WTC11 (cell line): ENCODE measurements at regions not wholly inside any gene's neighbourhood (a gene's known extent, or its start where the extent isn't known, plus 50 kb on each side); places are given as distances from the start of the nearest gene placed in this dataset.

ENCODE experiments used
- ATAC-seq: fragments of 200-7000 bp; cut with Tn5 transposase; 2 replicates; pipeline ENCODE4 v1.10.0; 2021; ENCODE audit warnings: mild to moderate bottlenecking, moderate library complexity
- CTCF ChIA-PET: fragments of 300-600 bp; sonication (Branson Sonifier 250); formaldehyde crosslinking; loops from one replicate; lab custom pipeline; 2021; ENCODE audit warnings: antibody characterized with exemption; lab: Charles Lee
- POLR2A ChIA-PET: fragments of 350-600 bp; sonication (Branson Sonifier 250); formaldehyde crosslinking; loops from one replicate; lab custom pipeline; 2021; ENCODE audit warnings: antibody characterized with exemption; lab: Charles Lee
- DNase-seq: peaks from one replicate; pipeline ENCODE4 v3.0.0; 2021; ENCODE audit warnings: low spot score
- H3K27ac Mint-ChIP-seq: 2 replicates; pipeline ENCODE4 v1.8.0; 2021; ENCODE audit warnings: mixed read lengths
- H3K27me3 Mint-ChIP-seq: 2 replicates; pipeline ENCODE4 v1.8.0; 2021; ENCODE audit warnings: low read depth, mild to moderate bottlenecking, moderate library complexity, mixed read lengths
- H3K36me3 Mint-ChIP-seq: 2 replicates; pipeline ENCODE4 v1.8.0; 2021; ENCODE audit warnings: mixed read lengths
- H3K4me1 Mint-ChIP-seq: 2 replicates; pipeline ENCODE4 v1.8.0; 2022; ENCODE audit warnings: mixed read lengths
- H3K4me3 Mint-ChIP-seq: 2 replicates; pipeline ENCODE4 v1.8.0; 2021; ENCODE audit warnings: mild to moderate bottlenecking, moderate library complexity, mixed read lengths
- H3K9me3 Mint-ChIP-seq: 2 replicates; pipeline ENCODE4 v1.8.0; 2021; ENCODE audit warnings: mixed read lengths
- CREB1 ChIP-seq: sonication (generic); formaldehyde crosslinking; IDR thresholded peaks from 2 replicates; pipeline ENCODE4 v1.8.0; 2023; ENCODE audit warnings: mild to moderate bottlenecking, missing genetic modification reagents
- ELF4 ChIP-seq: sonication (generic); formaldehyde crosslinking; IDR thresholded peaks from 2 replicates; pipeline ENCODE4 v1.8.1; 2022; ENCODE audit warnings: low read depth, mild to moderate bottlenecking, moderate library complexity, missing genetic modification reagents
- ETV6 ChIP-seq: sonication (generic); formaldehyde crosslinking; IDR thresholded peaks from 2 replicates; pipeline ENCODE4 v1.8.1; 2022; ENCODE audit warnings: mild to moderate bottlenecking, missing genetic modification reagents
- NFYB ChIP-seq: sonication (generic); formaldehyde crosslinking; conservative IDR thresholded peaks from 2 replicates; pipeline ENCODE4 v1.8.0; 2022; ENCODE audit warnings: low read depth, missing genetic modification reagents
- SMAD3 ChIP-seq: sonication (generic); formaldehyde crosslinking; IDR thresholded peaks from 2 replicates; pipeline ENCODE4 v1.8.0; 2022; ENCODE audit warnings: missing genetic modification reagents, mild to moderate bottlenecking, borderline replicate concordance
- TCF7 ChIP-seq: sonication (generic); formaldehyde crosslinking; IDR thresholded peaks from 2 replicates; pipeline ENCODE4 v1.8.0; 2022; ENCODE audit warnings: mild to moderate bottlenecking, low read depth, missing genetic modification reagents, moderate library complexity
- ZNF121 ChIP-seq: sonication (generic); formaldehyde crosslinking; IDR thresholded peaks from 2 replicates; pipeline ENCODE4 v1.8.0; 2023; ENCODE audit warnings: missing genetic modification reagents
- TF ChIP-seq, protein P1 (sequence below): sonication (generic); formaldehyde crosslinking; IDR thresholded peaks from 2 replicates; pipeline ENCODE4 v1.8.0; 2022; ENCODE audit warnings: mild to moderate bottlenecking, missing genetic modification reagents
- TF ChIP-seq, protein P2 (sequence below): fragments of 200-600 bp; IDR thresholded peaks from 2 replicates; pipeline ENCODE4 v1.8.0; 2022; ENCODE audit warnings: antibody characterized with exemption
- TF ChIP-seq, protein P3 (sequence below): sonication (generic); formaldehyde crosslinking; conservative IDR thresholded peaks from 2 replicates; pipeline ENCODE4 v1.8.1; 2023; ENCODE audit warnings: mild to moderate bottlenecking, low read depth, missing genetic modification reagents, moderate library complexity
- TF ChIP-seq, protein P4 (sequence below): sonication (generic); formaldehyde crosslinking; IDR thresholded peaks from 2 replicates; pipeline ENCODE4 v1.8.0; 2022; ENCODE audit warnings: mild to moderate bottlenecking, missing genetic modification reagents
- TF ChIP-seq, protein P5 (sequence below): sonication (generic); formaldehyde crosslinking; IDR thresholded peaks from 2 replicates; pipeline ENCODE4 v1.8.1; 2022; ENCODE audit warnings: mild to moderate bottlenecking, moderate library complexity, missing genetic modification reagents
- TF ChIP-seq, protein P6 (sequence below): sonication (generic); formaldehyde crosslinking; IDR thresholded peaks from 2 replicates; pipeline ENCODE4 v1.8.0; 2022; ENCODE audit warnings: missing genetic modification reagents
- TF ChIP-seq, protein P7 (sequence below): sonication (generic); formaldehyde crosslinking; IDR thresholded peaks from 2 replicates; pipeline ENCODE4 v1.8.1; 2023; ENCODE audit warnings: mild to moderate bottlenecking, missing genetic modification reagents, borderline replicate concordance

DNA sequence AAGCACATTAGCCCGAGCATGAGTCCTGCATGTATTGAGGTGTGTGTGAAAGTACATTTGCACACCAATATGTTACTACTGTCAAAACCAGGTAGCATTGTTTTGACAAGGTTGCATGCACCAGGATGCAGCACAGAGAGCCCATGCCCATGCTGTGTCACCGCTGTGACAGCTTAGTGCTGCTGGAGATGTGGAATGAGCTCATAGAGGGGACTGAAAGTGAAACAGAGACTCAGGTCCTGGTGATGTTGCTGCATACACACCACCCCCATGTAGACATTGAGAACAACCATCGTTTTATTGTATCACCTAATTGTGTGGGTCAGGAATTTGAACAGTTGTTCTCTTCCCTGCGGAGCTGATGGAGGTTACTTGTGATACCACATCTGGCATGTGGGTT, 53.0 kb downstream of the GADD45G start:
- Mint-ChIP-seq H3K27me3 (peaks cover 12% of the 10 kb centered on the region), H3K36me3 (no peaks in the 10 kb centered on the region), H3K4me3 (no peak overlapping the region), H3K27ac (no peak overlapping the region), H3K9me3 (no peaks in the 10 kb centered on the region), H3K4me1 (peaks cover 61% of the 10 kb centered on the region)
- no peak for ATAC-seq
- POLR2A ChIA-PET, result interaction anchor here (1.3 kb wide), 1 partner anchor 54 kb away, joined by 4 read pairs; no protein-coding TSS in a partner anchor
- TF ChIP-seq, protein P1, sequence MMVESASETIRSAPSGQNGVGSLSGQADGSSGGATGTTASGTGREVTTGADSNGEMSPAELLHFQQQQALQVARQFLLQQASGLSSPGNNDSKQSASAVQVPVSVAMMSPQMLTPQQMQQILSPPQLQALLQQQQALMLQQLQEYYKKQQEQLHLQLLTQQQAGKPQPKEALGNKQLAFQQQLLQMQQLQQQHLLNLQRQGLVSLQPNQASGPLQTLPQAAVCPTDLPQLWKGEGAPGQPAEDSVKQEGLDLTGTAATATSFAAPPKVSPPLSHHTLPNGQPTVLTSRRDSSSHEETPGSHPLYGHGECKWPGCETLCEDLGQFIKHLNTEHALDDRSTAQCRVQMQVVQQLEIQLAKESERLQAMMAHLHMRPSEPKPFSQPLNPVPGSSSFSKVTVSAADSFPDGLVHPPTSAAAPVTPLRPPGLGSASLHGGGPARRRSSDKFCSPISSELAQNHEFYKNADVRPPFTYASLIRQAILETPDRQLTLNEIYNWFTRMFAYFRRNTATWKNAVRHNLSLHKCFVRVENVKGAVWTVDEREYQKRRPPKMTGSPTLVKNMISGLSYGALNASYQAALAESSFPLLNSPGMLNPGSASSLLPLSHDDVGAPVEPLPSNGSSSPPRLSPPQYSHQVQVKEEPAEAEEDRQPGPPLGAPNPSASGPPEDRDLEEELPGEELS, result no peak
- TF ChIP-seq ETV6, result no peak
- TF ChIP-seq, protein P2, sequence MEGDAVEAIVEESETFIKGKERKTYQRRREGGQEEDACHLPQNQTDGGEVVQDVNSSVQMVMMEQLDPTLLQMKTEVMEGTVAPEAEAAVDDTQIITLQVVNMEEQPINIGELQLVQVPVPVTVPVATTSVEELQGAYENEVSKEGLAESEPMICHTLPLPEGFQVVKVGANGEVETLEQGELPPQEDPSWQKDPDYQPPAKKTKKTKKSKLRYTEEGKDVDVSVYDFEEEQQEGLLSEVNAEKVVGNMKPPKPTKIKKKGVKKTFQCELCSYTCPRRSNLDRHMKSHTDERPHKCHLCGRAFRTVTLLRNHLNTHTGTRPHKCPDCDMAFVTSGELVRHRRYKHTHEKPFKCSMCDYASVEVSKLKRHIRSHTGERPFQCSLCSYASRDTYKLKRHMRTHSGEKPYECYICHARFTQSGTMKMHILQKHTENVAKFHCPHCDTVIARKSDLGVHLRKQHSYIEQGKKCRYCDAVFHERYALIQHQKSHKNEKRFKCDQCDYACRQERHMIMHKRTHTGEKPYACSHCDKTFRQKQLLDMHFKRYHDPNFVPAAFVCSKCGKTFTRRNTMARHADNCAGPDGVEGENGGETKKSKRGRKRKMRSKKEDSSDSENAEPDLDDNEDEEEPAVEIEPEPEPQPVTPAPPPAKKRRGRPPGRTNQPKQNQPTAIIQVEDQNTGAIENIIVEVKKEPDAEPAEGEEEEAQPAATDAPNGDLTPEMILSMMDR, result no peak
- TF ChIP-seq ZNF121, result no peak
- TF ChIP-seq, all 79 proteins: peak for 0
- DNase-seq, result no peak
- CTCF ChIA-PET, result interaction anchor here (1.0 kb wide), 2 partner anchors 18 to 30 kb away, joined by 3 read pairs; no protein-coding TSS in a partner anchor

DNA sequence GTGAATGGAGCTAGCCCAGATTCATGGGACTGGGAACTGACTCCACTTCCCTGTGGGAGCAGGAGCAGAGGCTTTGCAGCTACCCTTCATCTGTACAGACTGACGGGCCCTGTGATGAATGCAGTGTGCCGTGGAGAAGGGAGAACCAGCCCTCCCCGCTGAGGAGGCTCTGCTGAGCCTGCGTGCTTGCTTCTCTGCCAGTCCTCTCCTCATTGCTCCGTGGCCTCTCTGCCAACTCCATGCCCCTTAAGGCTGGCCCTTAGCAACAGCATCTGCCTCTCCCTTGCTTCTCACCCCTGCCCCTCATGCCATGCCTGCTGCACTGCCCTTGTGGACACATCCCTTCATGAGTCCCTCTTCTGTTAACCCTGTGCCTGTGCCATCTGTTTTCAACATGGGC, 53.6 kb downstream of the GADD45G start:
- DNase-seq, result no peak
- TF ChIP-seq, protein P3, sequence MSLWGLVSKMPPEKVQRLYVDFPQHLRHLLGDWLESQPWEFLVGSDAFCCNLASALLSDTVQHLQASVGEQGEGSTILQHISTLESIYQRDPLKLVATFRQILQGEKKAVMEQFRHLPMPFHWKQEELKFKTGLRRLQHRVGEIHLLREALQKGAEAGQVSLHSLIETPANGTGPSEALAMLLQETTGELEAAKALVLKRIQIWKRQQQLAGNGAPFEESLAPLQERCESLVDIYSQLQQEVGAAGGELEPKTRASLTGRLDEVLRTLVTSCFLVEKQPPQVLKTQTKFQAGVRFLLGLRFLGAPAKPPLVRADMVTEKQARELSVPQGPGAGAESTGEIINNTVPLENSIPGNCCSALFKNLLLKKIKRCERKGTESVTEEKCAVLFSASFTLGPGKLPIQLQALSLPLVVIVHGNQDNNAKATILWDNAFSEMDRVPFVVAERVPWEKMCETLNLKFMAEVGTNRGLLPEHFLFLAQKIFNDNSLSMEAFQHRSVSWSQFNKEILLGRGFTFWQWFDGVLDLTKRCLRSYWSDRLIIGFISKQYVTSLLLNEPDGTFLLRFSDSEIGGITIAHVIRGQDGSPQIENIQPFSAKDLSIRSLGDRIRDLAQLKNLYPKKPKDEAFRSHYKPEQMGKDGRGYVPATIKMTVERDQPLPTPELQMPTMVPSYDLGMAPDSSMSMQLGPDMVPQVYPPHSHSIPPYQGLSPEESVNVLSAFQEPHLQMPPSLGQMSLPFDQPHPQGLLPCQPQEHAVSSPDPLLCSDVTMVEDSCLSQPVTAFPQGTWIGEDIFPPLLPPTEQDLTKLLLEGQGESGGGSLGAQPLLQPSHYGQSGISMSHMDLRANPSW (CRISPR knock-in tag), result no peak
- TF ChIP-seq ELF4 (CRISPR knock-in tag), result no peak
- TF ChIP-seq CREB1 (CRISPR knock-in tag), result no peak
- TF ChIP-seq NFYB (CRISPR knock-in tag), result no peak
- TF ChIP-seq SMAD3 (CRISPR knock-in tag), result no peak
- TF ChIP-seq, protein P4, sequence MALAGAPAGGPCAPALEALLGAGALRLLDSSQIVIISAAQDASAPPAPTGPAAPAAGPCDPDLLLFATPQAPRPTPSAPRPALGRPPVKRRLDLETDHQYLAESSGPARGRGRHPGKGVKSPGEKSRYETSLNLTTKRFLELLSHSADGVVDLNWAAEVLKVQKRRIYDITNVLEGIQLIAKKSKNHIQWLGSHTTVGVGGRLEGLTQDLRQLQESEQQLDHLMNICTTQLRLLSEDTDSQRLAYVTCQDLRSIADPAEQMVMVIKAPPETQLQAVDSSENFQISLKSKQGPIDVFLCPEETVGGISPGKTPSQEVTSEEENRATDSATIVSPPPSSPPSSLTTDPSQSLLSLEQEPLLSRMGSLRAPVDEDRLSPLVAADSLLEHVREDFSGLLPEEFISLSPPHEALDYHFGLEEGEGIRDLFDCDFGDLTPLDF (CRISPR knock-in tag), result no peak
- no peak for TF ChIP-seq TCF7
- TF ChIP-seq, protein P5, sequence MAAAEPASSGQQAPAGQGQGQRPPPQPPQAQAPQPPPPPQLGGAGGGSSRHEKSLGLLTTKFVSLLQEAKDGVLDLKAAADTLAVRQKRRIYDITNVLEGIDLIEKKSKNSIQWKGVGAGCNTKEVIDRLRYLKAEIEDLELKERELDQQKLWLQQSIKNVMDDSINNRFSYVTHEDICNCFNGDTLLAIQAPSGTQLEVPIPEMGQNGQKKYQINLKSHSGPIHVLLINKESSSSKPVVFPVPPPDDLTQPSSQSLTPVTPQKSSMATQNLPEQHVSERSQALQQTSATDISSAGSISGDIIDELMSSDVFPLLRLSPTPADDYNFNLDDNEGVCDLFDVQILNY (CRISPR knock-in tag), result no peak
- TF ChIP-seq, protein P6, sequence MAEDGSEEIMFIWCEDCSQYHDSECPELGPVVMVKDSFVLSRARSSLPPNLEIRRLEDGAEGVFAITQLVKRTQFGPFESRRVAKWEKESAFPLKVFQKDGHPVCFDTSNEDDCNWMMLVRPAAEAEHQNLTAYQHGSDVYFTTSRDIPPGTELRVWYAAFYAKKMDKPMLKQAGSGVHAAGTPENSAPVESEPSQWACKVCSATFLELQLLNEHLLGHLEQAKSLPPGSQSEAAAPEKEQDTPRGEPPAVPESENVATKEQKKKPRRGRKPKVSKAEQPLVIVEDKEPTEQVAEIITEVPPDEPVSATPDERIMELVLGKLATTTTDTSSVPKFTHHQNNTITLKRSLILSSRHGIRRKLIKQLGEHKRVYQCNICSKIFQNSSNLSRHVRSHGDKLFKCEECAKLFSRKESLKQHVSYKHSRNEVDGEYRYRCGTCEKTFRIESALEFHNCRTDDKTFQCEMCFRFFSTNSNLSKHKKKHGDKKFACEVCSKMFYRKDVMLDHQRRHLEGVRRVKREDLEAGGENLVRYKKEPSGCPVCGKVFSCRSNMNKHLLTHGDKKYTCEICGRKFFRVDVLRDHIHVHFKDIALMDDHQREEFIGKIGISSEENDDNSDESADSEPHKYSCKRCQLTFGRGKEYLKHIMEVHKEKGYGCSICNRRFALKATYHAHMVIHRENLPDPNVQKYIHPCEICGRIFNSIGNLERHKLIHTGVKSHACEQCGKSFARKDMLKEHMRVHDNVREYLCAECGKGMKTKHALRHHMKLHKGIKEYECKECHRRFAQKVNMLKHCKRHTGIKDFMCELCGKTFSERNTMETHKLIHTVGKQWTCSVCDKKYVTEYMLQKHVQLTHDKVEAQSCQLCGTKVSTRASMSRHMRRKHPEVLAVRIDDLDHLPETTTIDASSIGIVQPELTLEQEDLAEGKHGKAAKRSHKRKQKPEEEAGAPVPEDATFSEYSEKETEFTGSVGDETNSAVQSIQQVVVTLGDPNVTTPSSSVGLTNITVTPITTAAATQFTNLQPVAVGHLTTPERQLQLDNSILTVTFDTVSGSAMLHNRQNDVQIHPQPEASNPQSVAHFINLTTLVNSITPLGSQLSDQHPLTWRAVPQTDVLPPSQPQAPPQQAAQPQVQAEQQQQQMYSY, result no peak
- TF ChIP-seq, protein P7, sequence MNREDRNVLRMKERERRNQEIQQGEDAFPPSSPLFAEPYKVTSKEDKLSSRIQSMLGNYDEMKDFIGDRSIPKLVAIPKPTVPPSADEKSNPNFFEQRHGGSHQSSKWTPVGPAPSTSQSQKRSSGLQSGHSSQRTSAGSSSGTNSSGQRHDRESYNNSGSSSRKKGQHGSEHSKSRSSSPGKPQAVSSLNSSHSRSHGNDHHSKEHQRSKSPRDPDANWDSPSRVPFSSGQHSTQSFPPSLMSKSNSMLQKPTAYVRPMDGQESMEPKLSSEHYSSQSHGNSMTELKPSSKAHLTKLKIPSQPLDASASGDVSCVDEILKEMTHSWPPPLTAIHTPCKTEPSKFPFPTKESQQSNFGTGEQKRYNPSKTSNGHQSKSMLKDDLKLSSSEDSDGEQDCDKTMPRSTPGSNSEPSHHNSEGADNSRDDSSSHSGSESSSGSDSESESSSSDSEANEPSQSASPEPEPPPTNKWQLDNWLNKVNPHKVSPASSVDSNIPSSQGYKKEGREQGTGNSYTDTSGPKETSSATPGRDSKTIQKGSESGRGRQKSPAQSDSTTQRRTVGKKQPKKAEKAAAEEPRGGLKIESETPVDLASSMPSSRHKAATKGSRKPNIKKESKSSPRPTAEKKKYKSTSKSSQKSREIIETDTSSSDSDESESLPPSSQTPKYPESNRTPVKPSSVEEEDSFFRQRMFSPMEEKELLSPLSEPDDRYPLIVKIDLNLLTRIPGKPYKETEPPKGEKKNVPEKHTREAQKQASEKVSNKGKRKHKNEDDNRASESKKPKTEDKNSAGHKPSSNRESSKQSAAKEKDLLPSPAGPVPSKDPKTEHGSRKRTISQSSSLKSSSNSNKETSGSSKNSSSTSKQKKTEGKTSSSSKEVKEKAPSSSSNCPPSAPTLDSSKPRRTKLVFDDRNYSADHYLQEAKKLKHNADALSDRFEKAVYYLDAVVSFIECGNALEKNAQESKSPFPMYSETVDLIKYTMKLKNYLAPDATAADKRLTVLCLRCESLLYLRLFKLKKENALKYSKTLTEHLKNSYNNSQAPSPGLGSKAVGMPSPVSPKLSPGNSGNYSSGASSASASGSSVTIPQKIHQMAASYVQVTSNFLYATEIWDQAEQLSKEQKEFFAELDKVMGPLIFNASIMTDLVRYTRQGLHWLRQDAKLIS (CRISPR knock-in tag), result no peak
- H3K4me1 Mint-ChIP-seq, result peaks cover 67% of the 10 kb centered on the region
- H3K4me3 Mint-ChIP-seq, result no peak overlapping the region
- H3K36me3 Mint-ChIP-seq, result no peaks in the 10 kb centered on the region
- H3K27me3 Mint-ChIP-seq, result peaks cover 12% of the 10 kb centered on the region
- H3K9me3 Mint-ChIP-seq, result no peaks in the 10 kb centered on the region
- CTCF ChIA-PET, result no interaction called here
- no peak overlapping the region for H3K27ac Mint-ChIP-seq
- ATAC-seq, result no peak
- POLR2A ChIA-PET, result no interaction called here
